Left ventricle myocardium inferior (tissue), 1 donor: ENCODE measurements at regions not wholly inside any gene's neighbourhood (a gene's known extent, or its start where the extent isn't known, plus 50 kb on each side); places are given as distances from the start of the nearest gene placed in this dataset.

Experiments
- DNase-seq: peaks from one replicate; pipeline ENCODE4 v3.0.0-alpha.2; 2020
- H3K27ac ChIP-seq: fragments of 200-600 bp; replicated peaks from 2 replicates; pipeline ENCODE4 v1.8.0; 2021
- H3K27me3 ChIP-seq: fragments of 200-600 bp; 2 replicates; pipeline ENCODE4 v1.8.0; 2021; ENCODE audit warnings: low read depth
- H3K36me3 ChIP-seq: fragments of 200-600 bp; 2 replicates; pipeline ENCODE4 v1.8.0; 2021
- H3K4me1 ChIP-seq: fragments of 200-600 bp; 2 replicates; pipeline ENCODE4 v1.8.0; 2021
- H3K4me3 ChIP-seq: fragments of 200-600 bp; 2 replicates; pipeline ENCODE4 v1.8.0; 2021; ENCODE audit warnings: mild to moderate bottlenecking, moderate library complexity
- H3K9me3 ChIP-seq: fragments of 200-600 bp; replicated peaks from 2 replicates; pipeline ENCODE4 v1.8.0; 2021
- CTCF ChIP-seq: fragments of 200-600 bp; IDR thresholded peaks from 2 replicates; pipeline ENCODE4 v1.8.0; 2021; ENCODE audit warnings: antibody characterized with exemption, mild to moderate bottlenecking, borderline replicate concordance
- intact Hi-C: fragments of 100-400 bp; cut with micrococcal nuclease; formaldehyde crosslinking; loops from one replicate; pipeline ENCODE4 v1.11.0; 2022
- donor health status: DM: no; HTN: yes; CAD: no; lungs with severe emphysema.

GRCh38 chr11:106496677-106497076 lies 419.2 kb downstream of the AASDHPPT start:
- Histone ChIP-seq H3K27ac (no peak overlapping the region), H3K36me3 (no peaks in the 10 kb centered on the region), H3K4me1 (no peaks in the 10 kb centered on the region), H3K4me3 (no peak overlapping the region), H3K27me3 (no peaks in the 10 kb centered on the region), H3K9me3 (peaks cover 7% of the 10 kb centered on the region)
- intact Hi-C loops, result no loop called here
- no peak for DNase-seq
- no peak for TF ChIP-seq CTCF

GRCh38 chr11:106497321-106497720 lies 419.9 kb downstream of the AASDHPPT start:
- Histone ChIP-seq H3K4me1 (no peaks in the 10 kb centered on the region), H3K27me3 (no peaks in the 10 kb centered on the region), H3K4me3 (no peak overlapping the region), H3K27ac (no peak overlapping the region), H3K9me3 (peaks cover 7% of the 10 kb centered on the region), H3K36me3 (no peaks in the 10 kb centered on the region)
- no peak for TF ChIP-seq CTCF
- no peak for DNase-seq
- intact Hi-C loops, result no loop called here

GRCh38 chr11:106497822-106498221 lies 420.4 kb downstream of the AASDHPPT start:
- H3K4me3 ChIP-seq, result no peak overlapping the region
- no peaks in the 10 kb centered on the region for H3K4me1 ChIP-seq
- peaks cover 7% of the 10 kb centered on the region for H3K9me3 ChIP-seq
- DNase-seq, result no peak
- no peaks in the 10 kb centered on the region for H3K36me3 ChIP-seq
- H3K27ac ChIP-seq, result no peak overlapping the region
- H3K27me3 ChIP-seq, result no peaks in the 10 kb centered on the region
- no peak for TF ChIP-seq CTCF
- intact Hi-C loops, result no loop called here

GRCh38 chr11:106503901-106504300 lies 426.4 kb downstream of the AASDHPPT start:
- TF ChIP-seq CTCF, result no peak
- H3K36me3 ChIP-seq, result no peaks in the 10 kb centered on the region

GRCh38 chr11:106507645-106508306 lies 430.3 kb downstream of the AASDHPPT start:
- H3K36me3 ChIP-seq, result no peaks in the 10 kb centered on the region
- H3K4me3 ChIP-seq, result no peak overlapping the region
- no peaks in the 10 kb centered on the region for H3K27me3 ChIP-seq
- H3K4me1 ChIP-seq, result no peaks in the 10 kb centered on the region
- H3K9me3 ChIP-seq, result no peaks in the 10 kb centered on the region
- no peak overlapping the region for H3K27ac ChIP-seq
- TF ChIP-seq CTCF, result no peak
- intact Hi-C loops, result no loop called here
- DNase-seq, result no peak

More at GRCh38 chr11:106503901-106504300, 426.4 kb downstream of the AASDHPPT start:
- Histone ChIP-seq H3K27ac (no peak overlapping the region), H3K4me3 (no peak overlapping the region), H3K27me3 (no peaks in the 10 kb centered on the region), H3K9me3 (peaks cover 4% of the 10 kb centered on the region), H3K4me1 (no peaks in the 10 kb centered on the region)
- DNase-seq, result no peak
- intact Hi-C loops, result no loop called here

- no peaks in the 10 kb centered on the region for H3K4me1 ChIP-seq
- H3K27ac ChIP-seq, result no peak overlapping the region
- intact Hi-C loops, result no loop called here
- no peaks in the 10 kb centered on the region for H3K27me3 ChIP-seq
- DNase-seq, result no peak
- no peak overlapping the region for H3K4me3 ChIP-seq
- H3K36me3 ChIP-seq, result no peaks in the 10 kb centered on the region
- TF ChIP-seq CTCF, result no peak
- peaks cover 5% of the 10 kb centered on the region for H3K9me3 ChIP-seq
These were observed 437.2 kb downstream of the AASDHPPT start for GRCh38 chr11:106514706-106515105.
